ENCODE measurements at regions not wholly inside any gene's neighbourhood (a gene's known extent, or its start where the extent isn't known, plus 50 kb on each side); places are given as distances from the start of the nearest gene placed in this dataset.

DNA sequence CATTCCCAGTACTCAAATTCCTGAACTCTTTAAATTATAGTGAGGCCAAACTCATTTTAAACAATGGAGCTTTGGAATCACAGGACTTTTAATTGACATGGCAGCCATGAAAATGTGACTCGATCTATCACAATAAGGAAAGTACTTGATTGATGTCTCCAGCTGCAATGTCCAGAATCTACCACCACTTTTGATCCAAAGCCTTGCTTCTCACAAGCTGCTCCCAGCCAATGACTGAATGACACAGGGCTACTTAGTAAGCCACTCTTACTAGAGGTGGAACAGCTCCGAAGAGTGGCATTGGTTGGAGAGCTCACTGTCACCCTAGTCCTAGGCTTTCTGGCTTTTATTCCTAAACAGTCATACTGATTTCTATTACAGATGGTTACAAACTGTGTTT lies 270.1 kb downstream of the IRS1 start:
- no peaks in the 10 kb centered on the region for H3K4me1 ChIP-seq
- H3K4me2 ChIP-seq (ENCODE audit: low read length) = no peak overlapping the region
- H3K27me3 ChIP-seq (ENCODE audit: control insufficient read depth, insufficient read depth, low read length) = no peaks in the 10 kb centered on the region
- H2AFZ ChIP-seq = no peak overlapping the region
- no peaks in the 10 kb centered on the region for H3K79me2 ChIP-seq
- H3K9ac ChIP-seq = no peak overlapping the region
- H3K27ac ChIP-seq = no peak overlapping the region
- no peak overlapping the region for H3K4me3 ChIP-seq (ENCODE audit: low read depth, low read length)
- no peaks in the 10 kb centered on the region for H3K9me3 ChIP-seq (ENCODE audit: control insufficient read depth, low read length)
- H3K36me3 ChIP-seq (ENCODE audit: control insufficient read depth, insufficient read depth, low read length) = no peaks in the 10 kb centered on the region
- TF ChIP-seq, protein P1, sequence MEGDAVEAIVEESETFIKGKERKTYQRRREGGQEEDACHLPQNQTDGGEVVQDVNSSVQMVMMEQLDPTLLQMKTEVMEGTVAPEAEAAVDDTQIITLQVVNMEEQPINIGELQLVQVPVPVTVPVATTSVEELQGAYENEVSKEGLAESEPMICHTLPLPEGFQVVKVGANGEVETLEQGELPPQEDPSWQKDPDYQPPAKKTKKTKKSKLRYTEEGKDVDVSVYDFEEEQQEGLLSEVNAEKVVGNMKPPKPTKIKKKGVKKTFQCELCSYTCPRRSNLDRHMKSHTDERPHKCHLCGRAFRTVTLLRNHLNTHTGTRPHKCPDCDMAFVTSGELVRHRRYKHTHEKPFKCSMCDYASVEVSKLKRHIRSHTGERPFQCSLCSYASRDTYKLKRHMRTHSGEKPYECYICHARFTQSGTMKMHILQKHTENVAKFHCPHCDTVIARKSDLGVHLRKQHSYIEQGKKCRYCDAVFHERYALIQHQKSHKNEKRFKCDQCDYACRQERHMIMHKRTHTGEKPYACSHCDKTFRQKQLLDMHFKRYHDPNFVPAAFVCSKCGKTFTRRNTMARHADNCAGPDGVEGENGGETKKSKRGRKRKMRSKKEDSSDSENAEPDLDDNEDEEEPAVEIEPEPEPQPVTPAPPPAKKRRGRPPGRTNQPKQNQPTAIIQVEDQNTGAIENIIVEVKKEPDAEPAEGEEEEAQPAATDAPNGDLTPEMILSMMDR (IDR thresholded peaks at IDR 0.05) = no peak

DNA sequence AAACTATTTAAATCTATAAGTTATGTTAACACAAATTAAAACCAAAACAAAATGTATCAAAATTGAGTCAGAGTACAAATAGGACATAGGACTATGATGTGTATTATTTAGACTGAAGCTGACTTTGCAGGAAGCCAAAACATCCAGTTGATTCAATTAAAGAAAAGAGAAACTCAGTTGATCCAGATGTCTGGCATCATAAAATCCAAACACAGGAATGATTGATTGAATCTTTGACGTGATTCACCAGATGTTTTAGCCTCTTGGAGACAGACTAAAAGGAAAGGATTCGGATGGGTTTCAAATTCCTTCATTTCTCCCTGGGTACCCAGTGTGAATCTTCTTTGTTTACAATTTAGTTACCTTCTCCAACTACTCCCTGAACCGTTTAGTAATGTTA lies 272.9 kb downstream of the IRS1 start:
- TF ChIP-seq, protein P1 (IDR thresholded peaks at IDR 0.05) = no peak
- H3K4me2 ChIP-seq (ENCODE audit: low read length) = no peak overlapping the region

DNA sequence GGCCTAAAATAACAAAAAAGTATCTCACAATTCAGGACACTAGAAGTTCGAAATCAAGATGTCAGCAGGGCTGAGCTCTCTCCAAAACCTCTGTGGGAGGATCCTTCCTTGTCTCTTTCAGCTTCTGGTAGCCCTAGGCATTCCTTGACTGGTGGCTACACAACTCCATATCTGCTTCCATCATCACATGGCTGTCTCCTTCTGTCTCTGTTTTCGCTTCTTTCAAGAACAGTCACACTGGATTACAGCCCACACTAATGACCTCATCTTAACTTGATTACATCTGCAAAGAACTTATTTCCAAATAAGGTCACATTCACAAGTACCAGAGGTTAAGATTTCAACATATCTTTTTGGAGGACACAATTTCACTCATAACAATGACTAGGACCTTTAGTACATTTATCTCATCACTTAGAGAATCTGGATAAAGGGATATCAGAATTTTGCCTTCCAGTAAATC lies 275.2 kb downstream of the IRS1 start:
- no peak overlapping the region for H2AFZ ChIP-seq
- TF ChIP-seq, protein P1 (IDR thresholded peaks at IDR 0.05) = no peak
- no peaks in the 10 kb centered on the region for H3K4me1 ChIP-seq
- no peak overlapping the region for H3K4me2 ChIP-seq (ENCODE audit: low read length)
- H3K9me3 ChIP-seq (ENCODE audit: control insufficient read depth, low read length) = no peaks in the 10 kb centered on the region
- no peaks in the 10 kb centered on the region for H3K27me3 ChIP-seq (ENCODE audit: control insufficient read depth, insufficient read depth, low read length)
- H3K27ac ChIP-seq = no peak overlapping the region
- H3K36me3 ChIP-seq (ENCODE audit: control insufficient read depth, insufficient read depth, low read length) = no peaks in the 10 kb centered on the region
- no peak overlapping the region for H3K9ac ChIP-seq
- H3K4me3 ChIP-seq (ENCODE audit: low read depth, low read length) = no peak overlapping the region
- H3K79me2 ChIP-seq = no peaks in the 10 kb centered on the region

More for the DNA sequence above, 272.9 kb downstream of the IRS1 start:
- H3K4me3 ChIP-seq (ENCODE audit: low read depth, low read length) = no peak overlapping the region
- H3K9ac ChIP-seq = no peak overlapping the region
- no peak overlapping the region for H3K27ac ChIP-seq
- H3K4me1 ChIP-seq = no peaks in the 10 kb centered on the region
- no peaks in the 10 kb centered on the region for H3K9me3 ChIP-seq (ENCODE audit: control insufficient read depth, low read length)
- no peaks in the 10 kb centered on the region for H3K27me3 ChIP-seq (ENCODE audit: control insufficient read depth, insufficient read depth, low read length)
- no peaks in the 10 kb centered on the region for H3K36me3 ChIP-seq (ENCODE audit: control insufficient read depth, insufficient read depth, low read length)
- H3K79me2 ChIP-seq = no peaks in the 10 kb centered on the region
- no peak overlapping the region for H2AFZ ChIP-seq

DNA sequence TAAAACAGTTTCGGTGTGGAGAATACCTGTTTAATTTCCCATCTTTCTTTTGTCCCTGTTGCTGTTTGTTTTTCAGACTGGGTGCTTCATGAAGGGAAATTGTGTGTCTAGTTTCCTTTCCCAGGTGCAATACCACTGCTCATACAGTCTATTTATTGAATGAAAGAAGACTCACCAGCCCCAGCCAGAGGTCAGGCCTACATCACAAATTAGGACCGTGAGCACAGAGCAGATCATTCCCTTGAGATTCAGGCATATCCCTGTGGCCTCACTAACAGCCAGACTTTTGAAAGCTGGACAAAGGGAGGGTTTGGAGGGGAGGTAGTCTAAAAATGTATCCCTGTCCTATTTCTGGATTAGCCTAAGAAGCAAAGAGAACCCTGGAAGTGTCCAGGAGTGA lies 278.9 kb downstream of the IRS1 start:
- Histone ChIP-seq H3K4me2 (ENCODE audit: low read length) (no peak overlapping the region), H3K9ac (no peak overlapping the region), H3K9me3 (ENCODE audit: control insufficient read depth, low read length) (no peaks in the 10 kb centered on the region), H3K36me3 (ENCODE audit: control insufficient read depth, insufficient read depth, low read length) (no peaks in the 10 kb centered on the region), H2AFZ (no peak overlapping the region), H3K27me3 (ENCODE audit: control insufficient read depth, insufficient read depth, low read length) (no peaks in the 10 kb centered on the region), H3K4me1 (no peaks in the 10 kb centered on the region), H3K79me2 (no peaks in the 10 kb centered on the region), H3K4me3 (ENCODE audit: low read depth, low read length) (no peak overlapping the region), H3K27ac (no peak overlapping the region)
- TF ChIP-seq, protein P1 (IDR thresholded peaks at IDR 0.05) = no peak

DNA sequence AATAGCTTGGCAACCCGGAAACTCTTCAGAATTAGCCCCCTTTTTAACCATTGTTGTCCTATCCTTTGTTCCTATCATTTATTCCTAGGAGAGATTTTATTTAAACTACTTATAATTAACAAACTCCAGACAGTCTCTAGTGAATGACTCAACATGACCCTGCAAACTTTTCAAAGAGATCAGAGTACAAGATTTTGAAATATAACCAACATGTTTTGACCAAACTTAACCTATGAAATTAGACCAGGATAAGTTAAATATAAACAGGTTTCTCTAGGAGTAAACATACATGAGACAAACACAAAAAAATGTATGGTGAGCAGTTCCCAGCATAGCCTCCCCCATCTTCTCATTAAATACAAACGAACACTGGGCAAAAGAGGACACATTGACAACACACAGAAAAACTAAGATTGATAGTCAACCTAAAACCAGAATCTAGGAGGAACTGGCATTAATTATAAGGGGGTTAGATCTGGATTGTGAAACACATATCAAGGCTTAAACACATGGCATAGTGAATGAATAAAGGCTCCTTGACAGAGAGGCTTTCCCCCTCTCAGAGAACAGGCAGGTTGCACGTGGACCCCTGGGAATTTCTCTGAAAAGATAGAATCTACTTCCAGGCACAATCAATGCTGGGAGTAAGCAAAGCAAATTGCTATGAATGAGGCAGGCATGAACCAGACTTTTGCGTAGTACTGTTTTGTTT lies 284.1 kb downstream of the IRS1 start:
- no peaks in the 10 kb centered on the region for H3K27me3 ChIP-seq (ENCODE audit: control insufficient read depth, insufficient read depth, low read length)
- H2AFZ ChIP-seq = no peak overlapping the region
- H3K9me3 ChIP-seq (ENCODE audit: control insufficient read depth, low read length) = no peaks in the 10 kb centered on the region
- H3K79me2 ChIP-seq = no peaks in the 10 kb centered on the region
- no peak overlapping the region for H3K4me2 ChIP-seq (ENCODE audit: low read length)
- no peaks in the 10 kb centered on the region for H3K36me3 ChIP-seq (ENCODE audit: control insufficient read depth, insufficient read depth, low read length)
- no peak overlapping the region for H3K4me3 ChIP-seq (ENCODE audit: low read depth, low read length)
- TF ChIP-seq, protein P1 (IDR thresholded peaks at IDR 0.05) = no peak
- no peaks in the 10 kb centered on the region for H3K4me1 ChIP-seq
- no peak overlapping the region for H3K27ac ChIP-seq
- no peak overlapping the region for H3K9ac ChIP-seq
